ENCODE measurements at regions not wholly inside any gene's neighbourhood (a gene's known extent, or its start where the extent isn't known, plus 50 kb on each side); places are given as distances from the start of the nearest gene placed in this dataset.

- DNase-seq: no peak
Measured at GRCh38 chr20:24779131-24779530, 169.9 kb upstream of the CST7 start.

GRCh38 chr20:24779946-24780345, 169.1 kb upstream of the CST7 start:
- DNase-seq: no peak

GRCh38 chr20:24780674-24781417, 168.2 kb upstream of the CST7 start:
- no peak for DNase-seq

- DNase-seq: no peak
Measured at GRCh38 chr20:24781418-24781980, 167.6 kb upstream of the CST7 start.

GRCh38 chr20:24782301-24782700, 166.8 kb upstream of the CST7 start:
- DNase-seq: no peak

GRCh38 chr20:24782801-24783630, 166.1 kb upstream of the CST7 start:
- DNase-seq: no peak

GRCh38 chr20:24783631-24784492, 165.2 kb upstream of the CST7 start:
- no peak for DNase-seq

GRCh38 chr20:24784607-24785006, 164.5 kb upstream of the CST7 start:
- DNase-seq: no peak

- DNase-seq: no peak
Measured at GRCh38 chr20:24785141-24786110, 163.6 kb upstream of the CST7 start.

- DNase-seq: no peak
Measured at GRCh38 chr20:24786111-24786495, 163.0 kb upstream of the CST7 start.

- DNase-seq: no peak
Measured at GRCh38 chr20:24786646-24787045, 162.4 kb upstream of the CST7 start.

GRCh38 chr20:24787071-24787470, 162.0 kb upstream of the CST7 start:
- DNase-seq: no peak

- no peak for DNase-seq
Measured at GRCh38 chr20:24787621-24788020, 161.4 kb upstream of the CST7 start.

GRCh38 chr20:24789877-24790276, 159.2 kb upstream of the CST7 start:
- no peak for DNase-seq

- no peak for DNase-seq
Measured at GRCh38 chr20:24790746-24791283, 158.3 kb upstream of the CST7 start.

GRCh38 chr20:24791953-24792352, 157.1 kb upstream of the CST7 start:
- DNase-seq: no peak

- no peak for DNase-seq
Measured at GRCh38 chr20:24792641-24793495, 156.2 kb upstream of the CST7 start.

- no peak for DNase-seq
Measured at GRCh38 chr20:24795436-24795835, 153.6 kb upstream of the CST7 start.

- DNase-seq: no peak
Measured at GRCh38 chr20:24796236-24796635, 152.8 kb upstream of the CST7 start.

- no peak for DNase-seq
Measured at GRCh38 chr20:24797113-24797512, 152.0 kb upstream of the CST7 start.
